PC-9 (cell line): ENCODE measurements at regions not wholly inside any gene's neighbourhood (a gene's known extent, or its start where the extent isn't known, plus 50 kb on each side); places are given as distances from the start of the nearest gene placed in this dataset.

Source experiments
- BruUV-seq: library from RNA; stranded (reverse); fragments of 400-500 nt; replicated peaks from 2 replicates; lab custom pipeline; 2021; lab: Mats Ljungman, UMichigan
- CTCF ChIA-PET: fragments of 300-600 bp; sonication (Branson Sonifier 250); formaldehyde crosslinking; loops from one replicate; lab custom pipeline; 2022; ENCODE audit warnings: antibody characterized with exemption; lab: Charles Lee
- POLR2A ChIA-PET: fragments of 300-600 bp; sonication (Branson Sonifier 250); formaldehyde crosslinking; loops from one replicate; lab custom pipeline; 2022; ENCODE audit warnings: antibody characterized with exemption; ENCODE audit not compliant: unreplicated experiment; lab: Charles Lee
- DNase-seq, 2 experiments: peaks; one replicate each; pipeline versions ENCODE4 v3.0.0 to v3.0.0-alpha.2; 2015 to 2022; ENCODE audit warnings: mixed read lengths in 1 of 2
- H2AFZ ChIP-seq: fragments of 200-600 bp; sonication (generic); 2 replicates; pipeline ENCODE4 v1.8.1; 2017; ENCODE audit warnings: antibody characterized with exemption
- H3F3A ChIP-seq: fragments of 200-600 bp; sonication (generic); 2 replicates; pipeline ENCODE4 v1.8.1; 2017; ENCODE audit warnings: antibody characterized with exemption, mild to moderate bottlenecking, low read depth; ENCODE audit not compliant: insufficient read depth
- H3K27ac ChIP-seq: fragments of 200-600 bp; sonication (generic); 2 replicates; pipeline ENCODE4 v1.6.1; 2016; ENCODE audit warnings: mixed run types
- H3K27me3 ChIP-seq: fragments of 200-600 bp; sonication (generic); 2 replicates; pipeline ENCODE4 v1.6.1; 2016; ENCODE audit warnings: low read depth, mixed run types; ENCODE audit not compliant: insufficient read depth
- H3K36me3 ChIP-seq: fragments of 200-600 bp; sonication (generic); 2 replicates; pipeline ENCODE4 v1.6.1; 2016; ENCODE audit warnings: low read depth, mixed run types
- H3K4me1 ChIP-seq: fragments of 200-600 bp; sonication (generic); replicated peaks from 2 replicates; pipeline ENCODE4 v1.6.1; 2016; ENCODE audit warnings: mixed run types; ENCODE audit not compliant: insufficient read depth
- H3K4me2 ChIP-seq: fragments of 200-600 bp; sonication (generic); 2 replicates; pipeline ENCODE4 v1.6.1; 2017; ENCODE audit warnings: mixed run types
- H3K4me3 ChIP-seq: fragments of 200-600 bp; sonication (generic); 2 replicates; pipeline ENCODE4 v1.6.1; 2016; ENCODE audit warnings: mixed run types
- H3K79me2 ChIP-seq: fragments of 200-600 bp; sonication (generic); 2 replicates; pipeline ENCODE4 v1.6.1; 2017; ENCODE audit warnings: low read depth, mixed run types
- H3K9me2 ChIP-seq: fragments of 200-600 bp; sonication (generic); 2 replicates; pipeline ENCODE4 v1.8.1; 2017; ENCODE audit warnings: mild to moderate bottlenecking; ENCODE audit not compliant: insufficient read depth
- H3K9me3 ChIP-seq: fragments of 200-600 bp; sonication (generic); 2 replicates; pipeline ENCODE4 v1.8.1; 2016; ENCODE audit warnings: low read depth; ENCODE audit not compliant: insufficient read depth
- H4K20me1 ChIP-seq: fragments of 200-600 bp; sonication (generic); 2 replicates; pipeline ENCODE4 v1.8.1; 2017; ENCODE audit not compliant: insufficient read depth
- CTCF ChIP-seq: fragments of 200-600 bp; sonication (generic); conservative IDR thresholded peaks from 2 replicates; pipeline ENCODE4 v1.6.1; 2017; ENCODE audit warnings: mixed run types, antibody characterized with exemption, mild to moderate bottlenecking, moderate library complexity
- EZH2 ChIP-seq: fragments of 200-600 bp; sonication (generic); IDR thresholded peaks from 2 replicates; pipeline ENCODE4 v1.8.0; 2017; ENCODE audit warnings: antibody characterized with exemption, low read depth
- intact Hi-C: fragments of 100-400 bp; cut with micrococcal nuclease; formaldehyde crosslinking; loops from one replicate; pipeline ENCODE4 v1.10.0; 2022; ENCODE audit not compliant: unreplicated experiment

- no peaks in the 10 kb centered on the region for H3K9me3 ChIP-seq
- intact Hi-C loops: loop anchor here (5.0 kb wide), 1 partner anchor 217 kb away; no protein-coding TSS in a partner anchor
- no peak overlapping the region for H3K4me2 ChIP-seq
- no peaks in the 10 kb centered on the region for H3F3A ChIP-seq
- no peaks in the 10 kb centered on the region for H3K36me3 ChIP-seq
- H3K27ac ChIP-seq: no peak overlapping the region
- no peaks in the 10 kb centered on the region for H3K27me3 ChIP-seq
- ChIA-PET POLR2A (no interaction called here), CTCF (no interaction called here)
- no peaks in the 10 kb centered on the region for H3K4me1 ChIP-seq
- H4K20me1 ChIP-seq: no peaks in the 10 kb centered on the region
- TF ChIP-seq CTCF: no peak
- no peak for TF ChIP-seq EZH2
- no peaks in the 10 kb centered on the region for H3K9me2 ChIP-seq
- H2AFZ ChIP-seq: no peak overlapping the region
- H3K79me2 ChIP-seq: no peaks in the 10 kb centered on the region
- no TSS peak for BruUV-seq
- no peak for DNase-seq
- H3K4me3 ChIP-seq: no peak overlapping the region
These were observed 242.1 kb upstream of the NUDT12 start for GRCh38 chr5:103804711-103805110.

GRCh38 chr5:103801681-103802080, 239.1 kb upstream of the NUDT12 start:
- POLR2A ChIA-PET: no interaction called here
- DNase-seq: no peak
- Histone ChIP-seq H3K4me3 (no peak overlapping the region), H3K9me3 (no peaks in the 10 kb centered on the region), H4K20me1 (no peaks in the 10 kb centered on the region), H3K9me2 (no peaks in the 10 kb centered on the region), H3K79me2 (no peaks in the 10 kb centered on the region), H3K4me1 (no peaks in the 10 kb centered on the region), H2AFZ (no peak overlapping the region), H3K4me2 (no peak overlapping the region), H3K36me3 (no peaks in the 10 kb centered on the region), H3F3A (no peaks in the 10 kb centered on the region), H3K27me3 (no peaks in the 10 kb centered on the region), H3K27ac (no peak overlapping the region)
- BruUV-seq: no TSS peak
- TF ChIP-seq CTCF (no peak), EZH2 (no peak)
- intact Hi-C loops: no loop called here
- CTCF ChIA-PET: no interaction called here

- Histone ChIP-seq H3K9me2 (no peaks in the 10 kb centered on the region), H3K27me3 (no peaks in the 10 kb centered on the region), H3K4me1 (no peaks in the 10 kb centered on the region), H3F3A (no peaks in the 10 kb centered on the region), H3K27ac (no peak overlapping the region), H3K9me3 (no peaks in the 10 kb centered on the region), H3K36me3 (no peaks in the 10 kb centered on the region), H2AFZ (no peak overlapping the region), H4K20me1 (no peaks in the 10 kb centered on the region), H3K79me2 (no peaks in the 10 kb centered on the region), H3K4me3 (no peak overlapping the region), H3K4me2 (no peak overlapping the region)
- intact Hi-C loops: no loop called here
- ChIA-PET POLR2A (no interaction called here), CTCF (no interaction called here)
- no TSS peak for BruUV-seq
- DNase-seq: no peak
- TF ChIP-seq EZH2: no peak
- no peak for TF ChIP-seq CTCF
These were observed 238.3 kb upstream of the NUDT12 start for GRCh38 chr5:103800741-103801495.
